ENCODE measurements at regions not wholly inside any gene's neighbourhood (a gene's known extent, or its start where the extent isn't known, plus 50 kb on each side); places are given as distances from the start of the nearest gene placed in this dataset.
"Not testable (repeated sequence)": the region's sequence is repeated elsewhere in the genome, so short reads cannot be mapped to it uniquely, and the experiment has no call there.

GRCh38 chr3:88703501-88704059 lies 403.8 kb upstream of the EPHA3 start:
- no peak for DNase-seq

- DNase-seq, result no peak
Observed at GRCh38 chr3:88704338-88704737, 403.1 kb upstream of the EPHA3 start.

- DNase-seq, result no peak
Observed at GRCh38 chr3:88707837-88708236, 399.6 kb upstream of the EPHA3 start.

GRCh38 chr3:88712552-88712951 lies 394.9 kb upstream of the EPHA3 start:
- no peak for DNase-seq

- DNase-seq, result peak; percentile 78
Observed at GRCh38 chr3:88713233-88713691, 394.2 kb upstream of the EPHA3 start.

GRCh38 chr3:88725440-88726165 lies 381.8 kb upstream of the EPHA3 start:
- DNase-seq, result no peak

- no peak for DNase-seq
Observed at GRCh38 chr3:88732186-88732585, 375.2 kb upstream of the EPHA3 start.

- no peak for DNase-seq
Observed at GRCh38 chr3:88742106-88742505, 365.3 kb upstream of the EPHA3 start.

- DNase-seq, result no peak
Observed at GRCh38 chr3:88742674-88743507, 364.5 kb upstream of the EPHA3 start.

- DNase-seq, result no peak
Observed at GRCh38 chr3:88744896-88745295, 362.5 kb upstream of the EPHA3 start.

GRCh38 chr3:88747145-88747544 lies 360.3 kb upstream of the EPHA3 start:
- not testable (repeated sequence) for DNase-seq

- DNase-seq, result no peak
Observed at GRCh38 chr3:88758676-88759075, 348.7 kb upstream of the EPHA3 start.

GRCh38 chr3:88767746-88768145 lies 339.7 kb upstream of the EPHA3 start:
- DNase-seq, result no peak

- DNase-seq, result no peak
Observed at GRCh38 chr3:88773766-88774165, 333.7 kb upstream of the EPHA3 start.

GRCh38 chr3:88775026-88775690 lies 332.3 kb upstream of the EPHA3 start:
- no peak for DNase-seq

GRCh38 chr3:88779482-88779881 lies 327.9 kb upstream of the EPHA3 start:
- DNase-seq, result no peak

GRCh38 chr3:88784925-88785324 lies 322.5 kb upstream of the EPHA3 start:
- DNase-seq, result no peak

- DNase-seq, result no peak
Observed at GRCh38 chr3:88785841-88786240, 321.6 kb upstream of the EPHA3 start.

- no peak for DNase-seq
Observed at GRCh38 chr3:88795503-88795902, 311.9 kb upstream of the EPHA3 start.

- peak; percentile 5 for DNase-seq
Observed at GRCh38 chr3:88807491-88808105, 299.8 kb upstream of the EPHA3 start.

GRCh38 chr3:88809993-88810392 lies 297.4 kb upstream of the EPHA3 start:
- DNase-seq, result no peak

GRCh38 chr3:88810455-88810854 lies 297.0 kb upstream of the EPHA3 start:
- DNase-seq, result no peak

GRCh38 chr3:88811096-88811495 lies 296.3 kb upstream of the EPHA3 start:
- no peak for DNase-seq

Data from NCI-H226 (cell line).